Neutrophil (primary cell): ENCODE measurements at regions not wholly inside any gene's neighbourhood (a gene's known extent, or its start where the extent isn't known, plus 50 kb on each side); places are given as distances from the start of the nearest gene placed in this dataset.

Experiments used
- H3K27ac ChIP-seq: fragments of 200-600 bp; sonication (generic); 2 replicates; pipeline ENCODE4 v1.5.1; 2016; ENCODE audit warnings: mild to moderate bottlenecking, moderate library complexity
- H3K27me3 ChIP-seq: fragments of 200-600 bp; sonication (generic); 2 replicates; pipeline ENCODE4 v1.6.0; 2016; ENCODE audit warnings: mild to moderate bottlenecking
- H3K36me3 ChIP-seq: fragments of 200-600 bp; sonication (generic); 2 replicates; pipeline ENCODE4 v1.5.1; 2017
- H3K4me1 ChIP-seq, 2 experiments: fragments of 200-600 bp in 1 of 2; sonication (generic) in 1 of 2; 1 replicate in 1 of 2; 2 replicates in 1 of 2; pipeline versions ENCODE4 v1.5.1 to v1.6.1; 2013 to 2016; ENCODE audit warnings: low read depth in 1 of 2, low read length in 1 of 2, mild to moderate bottlenecking in 1 of 2, moderate library complexity in 1 of 2; ENCODE audit not compliant: control insufficient read depth in 1 of 2, insufficient read depth in 1 of 2
- H3K4me3 ChIP-seq, 2 experiments: fragments of 200-600 bp in 1 of 2; sonication (generic) in 1 of 2; 1 replicate in 1 of 2; 2 replicates in 1 of 2; pipeline ENCODE4 v1.5.1; 2013 to 2016; ENCODE audit warnings: low read depth in 1 of 2, low read length in 1 of 2, mild to moderate bottlenecking in 1 of 2, moderate library complexity in 1 of 2
- H3K9me3 ChIP-seq: fragments of 200-600 bp; sonication (generic); 2 replicates; pipeline ENCODE4 v1.5.1; 2016
- TF ChIP-seq, protein P1 (sequence below): fragments of 200-600 bp; sonication (generic); IDR thresholded peaks from 2 replicates; pipeline ENCODE4 v1.5.1; 2016; ENCODE audit warnings: antibody characterized with exemption

GRCh38 chr11:15858881-15859280 is 497.5 kb downstream of the SOX6 start:
- Histone ChIP-seq H3K9me3 (no peaks in the 10 kb centered on the region), H3K4me1 (no peaks in the 10 kb centered on the region), H3K36me3 (no peaks in the 10 kb centered on the region), H3K4me3 (no peak overlapping the region), H3K27ac (no peak overlapping the region), H3K27me3 (peaks cover 20% of the 10 kb centered on the region)
- TF ChIP-seq, protein P1, sequence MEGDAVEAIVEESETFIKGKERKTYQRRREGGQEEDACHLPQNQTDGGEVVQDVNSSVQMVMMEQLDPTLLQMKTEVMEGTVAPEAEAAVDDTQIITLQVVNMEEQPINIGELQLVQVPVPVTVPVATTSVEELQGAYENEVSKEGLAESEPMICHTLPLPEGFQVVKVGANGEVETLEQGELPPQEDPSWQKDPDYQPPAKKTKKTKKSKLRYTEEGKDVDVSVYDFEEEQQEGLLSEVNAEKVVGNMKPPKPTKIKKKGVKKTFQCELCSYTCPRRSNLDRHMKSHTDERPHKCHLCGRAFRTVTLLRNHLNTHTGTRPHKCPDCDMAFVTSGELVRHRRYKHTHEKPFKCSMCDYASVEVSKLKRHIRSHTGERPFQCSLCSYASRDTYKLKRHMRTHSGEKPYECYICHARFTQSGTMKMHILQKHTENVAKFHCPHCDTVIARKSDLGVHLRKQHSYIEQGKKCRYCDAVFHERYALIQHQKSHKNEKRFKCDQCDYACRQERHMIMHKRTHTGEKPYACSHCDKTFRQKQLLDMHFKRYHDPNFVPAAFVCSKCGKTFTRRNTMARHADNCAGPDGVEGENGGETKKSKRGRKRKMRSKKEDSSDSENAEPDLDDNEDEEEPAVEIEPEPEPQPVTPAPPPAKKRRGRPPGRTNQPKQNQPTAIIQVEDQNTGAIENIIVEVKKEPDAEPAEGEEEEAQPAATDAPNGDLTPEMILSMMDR, result no peak

DNA sequence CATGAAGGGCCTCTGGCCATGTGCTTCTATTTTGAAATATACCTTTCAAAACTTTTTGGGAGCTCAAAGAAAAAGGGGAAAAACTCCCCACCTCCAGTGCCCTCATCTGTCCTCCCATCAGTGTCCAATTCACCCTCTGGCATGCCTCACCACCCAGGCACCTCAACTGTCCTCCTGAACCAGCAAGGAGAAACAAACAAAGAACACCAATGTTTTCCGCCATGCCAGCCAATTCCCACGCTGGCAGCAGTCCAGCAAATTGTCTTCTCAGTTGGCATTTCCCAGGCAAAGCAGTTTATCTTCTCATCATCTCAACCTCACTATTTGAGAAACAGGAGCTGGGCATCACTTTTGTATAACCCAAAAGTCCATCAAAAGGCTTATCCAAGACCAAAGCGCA is 496.9 kb downstream of the SOX6 start:
- no peaks in the 10 kb centered on the region for H3K4me1 ChIP-seq
- TF ChIP-seq, protein P1, result no peak
- no peak overlapping the region for H3K4me3 ChIP-seq
- H3K27ac ChIP-seq, result no peak overlapping the region
- no peaks in the 10 kb centered on the region for H3K9me3 ChIP-seq
- peaks cover 20% of the 10 kb centered on the region for H3K27me3 ChIP-seq
- H3K36me3 ChIP-seq, result no peaks in the 10 kb centered on the region

DNA sequence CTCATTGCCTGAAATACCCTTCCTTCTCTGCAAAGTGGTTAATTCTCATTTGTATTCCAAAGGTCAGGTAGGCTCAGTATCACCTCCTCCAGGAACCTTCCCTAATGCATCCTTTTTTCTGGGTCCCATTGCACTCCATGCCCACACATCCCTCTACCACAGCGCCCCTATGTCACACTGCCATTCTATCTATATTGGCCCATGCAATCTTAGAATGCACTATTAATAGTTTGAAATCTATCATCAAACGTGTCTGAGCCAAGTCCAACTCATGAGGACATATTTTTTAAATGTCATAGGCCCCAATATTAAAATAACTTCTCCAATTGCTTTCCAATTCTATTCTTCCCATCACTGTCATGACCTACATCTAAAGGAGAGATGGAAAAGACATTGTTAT is 495.1 kb downstream of the SOX6 start:
- TF ChIP-seq, protein P1, result no peak
- Histone ChIP-seq H3K4me3 (no peak overlapping the region), H3K27ac (no peak overlapping the region), H3K27me3 (peaks cover 6% of the 10 kb centered on the region), H3K4me1 (no peaks in the 10 kb centered on the region), H3K9me3 (no peaks in the 10 kb centered on the region), H3K36me3 (no peaks in the 10 kb centered on the region)

DNA sequence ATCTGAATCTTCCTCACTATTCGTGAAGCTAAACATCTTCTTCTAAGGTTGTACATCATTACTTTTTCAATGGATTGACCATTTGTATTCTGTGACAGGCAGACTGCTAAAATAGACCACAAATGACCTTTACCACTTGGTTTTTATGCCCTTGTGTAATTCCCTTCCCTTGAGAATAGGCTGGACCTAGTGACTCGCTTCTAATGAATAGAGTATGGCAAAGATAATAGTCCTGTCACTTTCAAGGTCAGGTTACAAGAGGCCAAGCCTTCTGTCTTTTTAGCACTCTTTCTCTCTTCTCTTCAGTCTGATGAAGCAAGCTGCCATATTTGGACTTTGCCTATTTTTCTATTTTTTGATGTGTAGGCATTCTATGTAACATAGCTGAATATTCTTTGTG is 492.9 kb downstream of the SOX6 start:
- H3K4me1 ChIP-seq, result no peaks in the 10 kb centered on the region
- no peaks in the 10 kb centered on the region for H3K36me3 ChIP-seq
- H3K27me3 ChIP-seq, result no peaks in the 10 kb centered on the region
- H3K9me3 ChIP-seq, result no peaks in the 10 kb centered on the region
- TF ChIP-seq, protein P1, result no peak
- no peak overlapping the region for H3K4me3 ChIP-seq
- no peak overlapping the region for H3K27ac ChIP-seq

DNA sequence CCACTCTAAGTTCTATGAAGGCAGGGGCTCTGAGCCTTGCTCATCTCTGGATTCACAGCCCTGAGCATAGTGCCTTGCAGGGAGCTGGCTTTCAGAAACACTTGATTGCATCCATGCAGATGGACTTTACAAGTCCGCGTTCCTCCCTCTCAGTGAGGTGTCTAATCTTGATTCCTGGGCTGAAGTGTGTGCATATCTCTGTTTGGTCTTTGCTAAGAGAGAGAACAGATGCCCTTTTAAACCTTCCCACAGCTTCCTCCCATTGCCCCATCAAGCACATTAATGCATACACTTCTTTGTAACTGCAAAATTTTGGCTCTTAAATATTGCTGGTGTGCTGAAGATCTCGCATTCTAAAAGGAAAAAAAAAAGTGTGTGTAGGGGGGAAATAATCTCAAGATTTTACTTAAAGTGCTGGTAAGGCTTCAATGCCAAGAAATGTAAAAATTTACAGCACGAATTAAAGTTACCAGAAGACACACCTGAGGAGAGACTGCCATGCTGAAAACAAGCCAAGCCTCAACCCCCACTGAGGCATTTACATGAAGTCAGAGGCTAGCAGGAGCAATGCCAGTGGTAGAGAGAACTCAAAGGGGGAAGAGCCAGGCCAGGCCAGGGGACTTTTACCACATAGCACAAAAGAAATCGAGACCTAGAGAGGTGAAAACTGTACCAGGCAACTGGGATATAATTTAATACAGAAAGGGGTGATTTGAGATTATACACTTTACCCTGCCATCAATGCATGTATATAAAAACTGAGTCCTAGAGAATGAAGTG is 492.1 kb downstream of the SOX6 start:
- H3K27ac ChIP-seq, result no peak overlapping the region
- no peaks in the 10 kb centered on the region for H3K27me3 ChIP-seq
- H3K9me3 ChIP-seq, result no peaks in the 10 kb centered on the region
- no peaks in the 10 kb centered on the region for H3K4me1 ChIP-seq
- no peak overlapping the region for H3K4me3 ChIP-seq
- no peaks in the 10 kb centered on the region for H3K36me3 ChIP-seq
- TF ChIP-seq, protein P1, result no peak
